ENCODE measurements at regions not wholly inside any gene's neighbourhood (a gene's known extent, or its start where the extent isn't known, plus 50 kb on each side); places are given as distances from the start of the nearest gene placed in this dataset.

DNA sequence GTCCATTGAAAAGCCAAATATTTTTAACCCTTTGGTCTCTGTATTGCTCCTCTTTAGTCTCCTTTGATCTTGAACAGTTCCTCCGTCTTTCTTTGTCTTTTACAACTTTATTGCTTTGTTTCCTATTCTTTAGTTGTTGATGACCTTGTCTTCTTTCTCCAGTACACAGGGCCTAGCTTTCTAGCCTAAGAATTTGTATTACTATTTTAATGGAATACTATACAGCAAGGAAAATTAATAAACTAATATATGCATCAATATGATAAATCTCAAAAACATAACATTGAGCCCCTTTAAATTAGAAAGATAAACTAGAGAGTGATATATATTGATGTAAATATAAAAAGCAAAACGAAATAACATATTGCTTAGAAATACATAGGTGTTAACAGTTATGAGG, 88.7 kb downstream of the NR1D2 start:
- no peaks in the 10 kb centered on the region for H3K4me1 ChIP-seq (replicated peaks in 1 of 2)
- H3K4me3 ChIP-seq: no peak overlapping the region
- H3K36me3 ChIP-seq (replicated peaks in 1 of 2): no peaks in the 10 kb centered on the region
- DNase-seq: no peak
- no peaks in the 10 kb centered on the region for H3K27me3 ChIP-seq
- 72 to 77% (median 74%) methylated on average over 2 of the region's 2 CpGs for WGBS, 4 donors
- H3K27ac ChIP-seq: no peak overlapping the region
- H3K9me3 ChIP-seq (replicated peaks in 1 of 3): no peaks in the 10 kb centered on the region
- intact Hi-C loops (cut with DNase I): no loop called here
- TF ChIP-seq, protein P1, sequence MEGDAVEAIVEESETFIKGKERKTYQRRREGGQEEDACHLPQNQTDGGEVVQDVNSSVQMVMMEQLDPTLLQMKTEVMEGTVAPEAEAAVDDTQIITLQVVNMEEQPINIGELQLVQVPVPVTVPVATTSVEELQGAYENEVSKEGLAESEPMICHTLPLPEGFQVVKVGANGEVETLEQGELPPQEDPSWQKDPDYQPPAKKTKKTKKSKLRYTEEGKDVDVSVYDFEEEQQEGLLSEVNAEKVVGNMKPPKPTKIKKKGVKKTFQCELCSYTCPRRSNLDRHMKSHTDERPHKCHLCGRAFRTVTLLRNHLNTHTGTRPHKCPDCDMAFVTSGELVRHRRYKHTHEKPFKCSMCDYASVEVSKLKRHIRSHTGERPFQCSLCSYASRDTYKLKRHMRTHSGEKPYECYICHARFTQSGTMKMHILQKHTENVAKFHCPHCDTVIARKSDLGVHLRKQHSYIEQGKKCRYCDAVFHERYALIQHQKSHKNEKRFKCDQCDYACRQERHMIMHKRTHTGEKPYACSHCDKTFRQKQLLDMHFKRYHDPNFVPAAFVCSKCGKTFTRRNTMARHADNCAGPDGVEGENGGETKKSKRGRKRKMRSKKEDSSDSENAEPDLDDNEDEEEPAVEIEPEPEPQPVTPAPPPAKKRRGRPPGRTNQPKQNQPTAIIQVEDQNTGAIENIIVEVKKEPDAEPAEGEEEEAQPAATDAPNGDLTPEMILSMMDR (IDR thresholded peaks at IDR 0.05): no peak
- TF ChIP-seq POLR2A (IDR thresholded peaks at IDR 0.05): no peak

DNA sequence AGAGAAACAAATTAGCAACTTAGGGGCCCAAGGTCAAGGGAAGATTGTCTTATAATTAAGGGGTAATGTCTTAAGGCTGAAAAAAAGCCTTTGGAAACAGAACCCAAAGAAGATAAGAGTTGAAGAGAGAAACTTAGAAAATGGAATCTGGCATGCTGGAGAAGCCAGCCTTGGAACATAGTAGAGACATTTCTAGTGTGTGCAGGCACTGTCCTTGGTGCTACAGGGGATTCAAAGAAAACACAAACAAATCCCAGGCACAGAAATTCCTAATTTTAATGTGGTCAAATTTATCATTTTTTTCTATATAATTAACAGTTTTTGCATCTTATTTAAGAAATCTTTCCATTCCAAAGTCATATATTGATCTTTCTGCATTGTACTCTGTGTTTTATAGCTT, 89.4 kb downstream of the NR1D2 start:
- Histone ChIP-seq H3K4me3 (no peak overlapping the region), H3K27ac (no peak overlapping the region), H3K27me3 (no peaks in the 10 kb centered on the region), H3K4me1 (replicated peaks in 1 of 2) (no peaks in the 10 kb centered on the region), H3K36me3 (replicated peaks in 1 of 2) (no peaks in the 10 kb centered on the region), H3K9me3 (replicated peaks in 1 of 3) (no peaks in the 10 kb centered on the region)
- TF ChIP-seq, protein P1 (IDR thresholded peaks at IDR 0.05): no peak
- TF ChIP-seq POLR2A (IDR thresholded peaks at IDR 0.05): no peak
- intact Hi-C loops (cut with DNase I): no loop called here
- DNase-seq: no peak

DNA sequence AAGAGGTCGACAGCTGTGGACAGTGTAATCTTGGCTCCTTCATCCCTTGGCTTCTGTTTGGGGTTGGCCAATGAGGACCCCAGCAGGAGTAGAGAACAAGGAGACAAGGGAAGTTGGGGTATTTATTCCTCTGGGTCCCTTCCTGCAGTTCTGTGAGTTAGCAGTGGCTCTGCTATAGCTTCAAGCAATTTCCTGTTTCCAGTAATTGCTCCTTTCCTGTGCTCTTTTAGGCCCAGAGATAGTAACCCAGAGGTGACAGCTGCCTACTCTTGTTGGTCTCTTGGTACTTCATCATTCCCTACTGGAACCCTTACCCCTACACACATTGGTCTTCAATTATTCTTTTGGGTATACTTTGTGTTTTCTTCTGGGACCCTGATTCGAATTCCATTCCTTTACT, 92.9 kb downstream of the NR1D2 start:
- 85 to 94% (median 89%) methylated on average over 2 of the region's 2 CpGs for WGBS, 4 donors
- intact Hi-C loops (cut with DNase I): no loop called here
- peaks cover 3 to 5% of the 10 kb centered on the region in 2 donors for H3K4me1 ChIP-seq (replicated peaks in 1 of 2)
- no peak for DNase-seq
- H3K36me3 ChIP-seq (replicated peaks in 1 of 2): no peaks in the 10 kb centered on the region
- no peak overlapping the region for H3K4me3 ChIP-seq
- no peak overlapping the region for H3K27ac ChIP-seq
- no peaks in the 10 kb centered on the region for H3K9me3 ChIP-seq (replicated peaks in 1 of 3)
- no peaks in the 10 kb centered on the region for H3K27me3 ChIP-seq
- TF ChIP-seq POLR2A (IDR thresholded peaks at IDR 0.05): no peak
- TF ChIP-seq, protein P1 (IDR thresholded peaks at IDR 0.05): no peak

DNA sequence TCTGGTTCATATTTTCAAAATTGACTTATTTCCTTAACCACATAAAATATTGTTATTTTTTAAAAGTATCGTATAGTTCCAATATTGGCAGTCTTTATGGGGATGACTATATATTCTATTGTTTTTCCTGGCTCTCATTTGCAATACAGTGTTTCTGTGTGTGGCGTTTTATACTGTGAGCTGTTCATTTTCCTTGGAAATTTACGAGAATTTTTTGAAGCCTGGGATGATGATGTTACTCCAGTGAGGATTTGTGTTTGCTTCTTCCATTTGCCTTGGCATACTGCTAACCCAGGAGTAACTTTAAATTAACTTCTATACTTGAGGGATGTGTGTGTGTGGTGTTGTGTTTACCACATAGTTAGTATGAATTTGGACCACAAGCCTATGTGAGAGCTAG, 95.2 kb downstream of the NR1D2 start:
- Histone ChIP-seq H3K36me3 (replicated peaks in 1 of 2) (no peaks in the 10 kb centered on the region), H3K4me3 (no peak overlapping the region), H3K27me3 (no peaks in the 10 kb centered on the region), H3K27ac (no peak overlapping the region), H3K9me3 (replicated peaks in 1 of 3) (no peaks in the 10 kb centered on the region), H3K4me1 (replicated peaks in 1 of 2) (peaks cover 4 to 7% of the 10 kb centered on the region in 2 donors)
- DNase-seq: no peak
- intact Hi-C loops (cut with DNase I): no loop called here
- TF ChIP-seq POLR2A (IDR thresholded peaks at IDR 0.05): no peak
- TF ChIP-seq, protein P1 (IDR thresholded peaks at IDR 0.05): no peak
- 89 to 96% (median 90%) methylated on average over 3 of the region's 3 CpGs for WGBS, 4 donors
